ENCODE measurements at regions not wholly inside any gene's neighbourhood (a gene's known extent, or its start where the extent isn't known, plus 50 kb on each side); places are given as distances from the start of the nearest gene placed in this dataset.

DNA sequence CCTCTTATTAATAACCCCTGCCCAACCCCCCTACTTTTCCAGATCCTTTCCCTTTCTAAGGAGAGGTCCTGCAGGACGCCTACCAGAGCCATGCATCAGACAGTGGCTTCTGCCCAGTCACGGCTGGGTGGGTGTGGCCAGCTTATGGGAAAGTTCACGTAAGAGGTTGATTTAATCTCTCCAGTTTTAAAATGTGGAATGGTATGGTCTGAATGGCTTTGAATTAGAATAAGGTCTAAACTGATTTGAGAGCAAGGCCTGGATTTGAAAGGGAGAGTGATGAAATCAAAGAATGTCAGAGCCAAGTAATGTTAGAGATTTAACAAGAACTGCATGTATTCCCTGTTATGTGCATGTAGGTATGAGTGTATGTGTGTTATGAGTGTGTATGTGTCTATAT, 275.7 kb downstream of the PAX1 start:
- H3K27ac ChIP-seq, result no peak overlapping the region
- DNase-seq (ENCODE audit: low spot score in 2 of 2), result no peak

DNA sequence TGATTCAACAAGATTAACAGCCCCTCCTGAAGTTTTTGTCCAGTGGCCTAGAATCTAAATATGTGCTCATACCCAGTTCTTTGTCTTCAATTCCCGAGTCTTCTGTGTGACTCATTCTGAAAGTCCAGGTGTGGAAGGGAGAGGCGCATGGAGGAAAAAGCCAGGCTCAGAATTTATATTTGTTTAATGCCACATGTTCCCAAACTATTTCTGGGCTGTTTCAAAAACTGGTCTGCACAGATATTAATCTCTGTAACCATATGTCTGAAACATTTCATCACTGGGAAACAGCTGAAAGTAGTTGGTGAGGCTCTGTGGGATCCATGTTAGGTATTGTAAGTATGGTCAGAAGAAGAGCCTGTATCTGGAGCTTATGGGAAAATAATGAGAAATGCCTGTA, 266.0 kb downstream of the PAX1 start:
- no peaks in the 10 kb centered on the region for H3K36me3 ChIP-seq
- intact Hi-C loops (cut with DNase I; ENCODE audit: low total_unique reads), result no loop called here
- TF ChIP-seq POLR2A (IDR thresholded peaks at IDR 0.05) (no peak), POLR2AphosphoS5 (IDR thresholded peaks at IDR 0.05) (no peak)
- TF ChIP-seq, protein P1, sequence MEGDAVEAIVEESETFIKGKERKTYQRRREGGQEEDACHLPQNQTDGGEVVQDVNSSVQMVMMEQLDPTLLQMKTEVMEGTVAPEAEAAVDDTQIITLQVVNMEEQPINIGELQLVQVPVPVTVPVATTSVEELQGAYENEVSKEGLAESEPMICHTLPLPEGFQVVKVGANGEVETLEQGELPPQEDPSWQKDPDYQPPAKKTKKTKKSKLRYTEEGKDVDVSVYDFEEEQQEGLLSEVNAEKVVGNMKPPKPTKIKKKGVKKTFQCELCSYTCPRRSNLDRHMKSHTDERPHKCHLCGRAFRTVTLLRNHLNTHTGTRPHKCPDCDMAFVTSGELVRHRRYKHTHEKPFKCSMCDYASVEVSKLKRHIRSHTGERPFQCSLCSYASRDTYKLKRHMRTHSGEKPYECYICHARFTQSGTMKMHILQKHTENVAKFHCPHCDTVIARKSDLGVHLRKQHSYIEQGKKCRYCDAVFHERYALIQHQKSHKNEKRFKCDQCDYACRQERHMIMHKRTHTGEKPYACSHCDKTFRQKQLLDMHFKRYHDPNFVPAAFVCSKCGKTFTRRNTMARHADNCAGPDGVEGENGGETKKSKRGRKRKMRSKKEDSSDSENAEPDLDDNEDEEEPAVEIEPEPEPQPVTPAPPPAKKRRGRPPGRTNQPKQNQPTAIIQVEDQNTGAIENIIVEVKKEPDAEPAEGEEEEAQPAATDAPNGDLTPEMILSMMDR (IDR thresholded peaks at IDR 0.05), result no peak
- no peak for DNase-seq (ENCODE audit: low spot score in 2 of 2)
- H3K27ac ChIP-seq, result no peak overlapping the region
- H3K4me1 ChIP-seq, result no peaks in the 10 kb centered on the region
- no peak overlapping the region for H3K4me3 ChIP-seq
- H3K9me3 ChIP-seq, result peaks cover 0 to 8% of the 10 kb centered on the region in 2 donors
- no peaks in the 10 kb centered on the region for H3K27me3 ChIP-seq

More for the DNA sequence above, 275.7 kb downstream of the PAX1 start:
- Histone ChIP-seq H3K4me3 (no peak overlapping the region), H3K4me1 (no peaks in the 10 kb centered on the region), H3K36me3 (no peaks in the 10 kb centered on the region), H3K27me3 (no peaks in the 10 kb centered on the region), H3K9me3 (no peaks in the 10 kb centered on the region)
- TF ChIP-seq POLR2AphosphoS5 (IDR thresholded peaks at IDR 0.05) (no peak), POLR2A (IDR thresholded peaks at IDR 0.05) (no peak)
- TF ChIP-seq, protein P1 (IDR thresholded peaks at IDR 0.05), result no peak
- intact Hi-C loops (cut with DNase I; ENCODE audit: low total_unique reads), result no loop called here

DNA sequence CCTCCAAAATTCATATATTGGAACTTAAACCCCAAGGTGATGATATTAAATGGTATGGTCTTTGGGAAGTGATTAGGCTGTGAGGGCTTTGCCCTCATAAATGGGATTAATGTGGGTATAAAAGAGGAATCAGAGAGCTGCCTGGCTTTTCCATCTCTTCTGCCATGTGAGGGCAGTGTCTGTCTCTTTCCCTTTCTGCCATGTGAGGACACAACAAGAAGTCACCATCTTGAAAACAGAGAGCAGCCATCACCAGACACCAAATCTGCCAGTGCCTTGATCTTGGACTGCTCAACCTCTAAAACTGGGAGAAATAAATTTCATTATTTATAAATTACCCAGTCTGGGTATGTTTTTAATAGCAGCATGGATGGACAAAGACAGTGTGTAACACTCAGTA, 263.0 kb downstream of the PAX1 start:
- H3K36me3 ChIP-seq, result no peaks in the 10 kb centered on the region
- no peak for DNase-seq (ENCODE audit: low spot score in 2 of 2)
- no peaks in the 10 kb centered on the region for H3K4me1 ChIP-seq
- H3K27me3 ChIP-seq, result no peaks in the 10 kb centered on the region
- no peaks in the 10 kb centered on the region for H3K9me3 ChIP-seq
- no peak for TF ChIP-seq POLR2A (IDR thresholded peaks at IDR 0.05)
- no peak for TF ChIP-seq POLR2AphosphoS5 (IDR thresholded peaks at IDR 0.05)
- TF ChIP-seq, protein P1 (IDR thresholded peaks at IDR 0.05), result no peak
- H3K27ac ChIP-seq, result no peak overlapping the region
- H3K4me3 ChIP-seq, result no peak overlapping the region
- intact Hi-C loops (cut with DNase I; ENCODE audit: low total_unique reads), result no loop called here

DNA sequence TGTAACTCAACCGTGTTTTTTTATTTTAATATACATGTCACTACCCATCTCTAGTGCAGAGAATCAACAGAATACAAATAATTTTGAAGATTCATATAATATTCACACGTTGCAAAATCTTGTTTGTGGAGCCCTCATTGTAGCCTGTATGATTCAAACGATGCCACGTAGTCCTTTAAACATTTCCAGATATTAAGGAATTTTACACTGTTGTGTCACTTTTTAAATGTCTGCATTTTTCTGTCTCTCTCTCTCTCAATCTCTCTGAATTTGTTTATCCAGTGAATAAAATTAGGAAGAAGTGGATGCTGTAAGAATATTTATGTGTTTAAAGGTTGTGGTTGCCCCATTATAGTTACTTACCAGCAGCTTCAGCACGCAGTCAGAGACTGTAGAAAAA, 262.0 kb downstream of the PAX1 start:
- no peaks in the 10 kb centered on the region for H3K36me3 ChIP-seq
- DNase-seq (ENCODE audit: low spot score in 2 of 2), result no peak
- H3K27ac ChIP-seq, result no peak overlapping the region
- no peaks in the 10 kb centered on the region for H3K4me1 ChIP-seq
- no peaks in the 10 kb centered on the region for H3K9me3 ChIP-seq
- no peak overlapping the region for H3K4me3 ChIP-seq
- intact Hi-C loops (cut with DNase I; ENCODE audit: low total_unique reads), result no loop called here
- H3K27me3 ChIP-seq, result no peaks in the 10 kb centered on the region
- TF ChIP-seq POLR2AphosphoS5 (IDR thresholded peaks at IDR 0.05) (no peak), POLR2A (IDR thresholded peaks at IDR 0.05) (no peak)
- TF ChIP-seq, protein P1 (IDR thresholded peaks at IDR 0.05), result no peak

DNA sequence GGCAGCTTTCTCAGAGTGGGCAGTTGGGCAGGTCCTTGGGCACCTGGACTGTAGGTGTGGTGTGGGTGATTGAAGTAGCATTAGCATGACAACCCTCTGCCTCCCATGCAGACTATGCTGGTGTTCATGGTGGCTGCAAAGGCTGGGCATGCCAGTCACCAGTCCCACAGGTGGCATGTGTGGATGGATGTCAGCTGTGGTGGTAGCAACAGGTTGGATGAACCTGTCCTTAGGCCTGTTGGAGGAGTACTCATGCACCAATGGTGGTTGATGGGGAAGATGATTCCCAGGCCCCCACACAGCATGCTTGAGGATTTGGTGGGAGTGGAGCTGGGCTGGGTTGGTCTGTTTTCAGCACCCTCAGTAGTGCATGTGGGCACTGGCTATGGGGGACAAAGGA, 251.1 kb downstream of the PAX1 start:
- Histone ChIP-seq H3K4me3 (no peak overlapping the region), H3K9me3 (peaks cover 0 to 20% of the 10 kb centered on the region in 2 donors), H3K27ac (no peak overlapping the region), H3K4me1 (no peaks in the 10 kb centered on the region), H3K27me3 (no peaks in the 10 kb centered on the region), H3K36me3 (no peaks in the 10 kb centered on the region)
- no peak for TF ChIP-seq POLR2AphosphoS5 (IDR thresholded peaks at IDR 0.05)
- no peak for TF ChIP-seq POLR2A (IDR thresholded peaks at IDR 0.05)
- TF ChIP-seq, protein P1 (IDR thresholded peaks at IDR 0.05), result no peak
- DNase-seq (ENCODE audit: low spot score in 2 of 2), result no peak
- intact Hi-C loops (cut with DNase I; ENCODE audit: low total_unique reads), result no loop called here

Measured in breast epithelium (tissue), 4 donors.